WTC11 (cell line): ENCODE measurements at regions not wholly inside any gene's neighbourhood (a gene's known extent, or its start where the extent isn't known, plus 50 kb on each side); places are given as distances from the start of the nearest gene placed in this dataset.

ENCODE experiments used
- ATF6 ChIP-seq: sonication (generic); formaldehyde crosslinking; IDR thresholded peaks from 2 replicates; pipeline ENCODE4 v1.8.1; 2023; ENCODE audit warnings: mild to moderate bottlenecking, missing genetic modification reagents
- JUN ChIP-seq: sonication (generic); formaldehyde crosslinking; IDR thresholded peaks from 2 replicates; pipeline ENCODE4 v1.8.0; 2023; ENCODE audit warnings: mild to moderate bottlenecking, missing genetic modification reagents
- NR3C1 ChIP-seq: sonication (generic); formaldehyde crosslinking; conservative IDR thresholded peaks from 2 replicates; pipeline ENCODE4 v1.8.1; 2023; ENCODE audit warnings: low read depth, mild to moderate bottlenecking, missing genetic modification reagents

GRCh38 chr11:86150847-86151173 is 81.9 kb upstream of the PICALM start:
- TF ChIP-seq NR3C1: no peak
- no peak for TF ChIP-seq JUN (CRISPR knock-in tag)
- TF ChIP-seq ATF6 (CRISPR knock-in tag): no peak
